Esophagus muscularis mucosa (tissue), 3 donors: ENCODE measurements at regions not wholly inside any gene's neighbourhood (a gene's known extent, or its start where the extent isn't known, plus 50 kb on each side); places are given as distances from the start of the nearest gene placed in this dataset.

Source experiments
- CTCF ChIP-seq, 3 experiments: fragments of 200-600 bp in 2 of 3; fragments of 450-650 bp in 1 of 3; sonication (generic) in 2 of 3; IDR thresholded peaks; one replicate each; pipeline ENCODE4 v1.5.1; 2017 to 2019; ENCODE audit warnings: antibody characterized with exemption in 3 of 3, mild to moderate bottlenecking in 2 of 3, moderate library complexity in 1 of 3
- POLR2A ChIP-seq: fragments of 450-650 bp; IDR thresholded peaks from one replicate; pipeline ENCODE4 v1.6.1; 2017; ENCODE audit warnings: antibody characterized with exemption, moderate library complexity, mild to moderate bottlenecking, low read depth

GRCh38 chr2:173770947-173771678, 194.1 kb downstream of the SP3 start:
- no peak for TF ChIP-seq CTCF (IDR thresholded peaks at IDR 0.05)
- no peak for TF ChIP-seq POLR2A
